ENCODE measurements at regions not wholly inside any gene's neighbourhood (a gene's known extent, or its start where the extent isn't known, plus 50 kb on each side); places are given as distances from the start of the nearest gene placed in this dataset.

GRCh38 chr12:43281563-43281962, 270.4 kb downstream of the ADAMTS20 start:
- ATAC-seq (no peak), DNase-seq (ENCODE audit: low spot score) (no peak)
- no peak overlapping the region for H3K4me3 Mint-ChIP-seq
- H3K9me3 Mint-ChIP-seq = peaks cover 9% of the 10 kb centered on the region
- H3K4me1 Mint-ChIP-seq (ENCODE audit: low read depth in 2 of 2) = no peaks in the 10 kb centered on the region
- no peaks in the 10 kb centered on the region for H3K27me3 Mint-ChIP-seq
- H3K36me3 Mint-ChIP-seq = no peaks in the 10 kb centered on the region
- H3K27ac Mint-ChIP-seq = no peak overlapping the region

- H3K36me3 Mint-ChIP-seq = no peaks in the 10 kb centered on the region
- no peak overlapping the region for H3K4me3 Mint-ChIP-seq
- ATAC-seq (no peak), DNase-seq (ENCODE audit: low spot score) (no peak)
- peaks cover 10% of the 10 kb centered on the region for H3K9me3 Mint-ChIP-seq
- H3K4me1 Mint-ChIP-seq (ENCODE audit: low read depth in 2 of 2) = no peaks in the 10 kb centered on the region
- no peak overlapping the region for H3K27ac Mint-ChIP-seq
- no peaks in the 10 kb centered on the region for H3K27me3 Mint-ChIP-seq
Observed at GRCh38 chr12:43278541-43278832, 273.5 kb downstream of the ADAMTS20 start.

- ATAC-seq = no peak
- no peak overlapping the region for H3K27ac Mint-ChIP-seq
Observed at GRCh38 chr12:43277651-43278540, 274.1 kb downstream of the ADAMTS20 start.

GRCh38 chr12:43273467-43273866, 278.5 kb downstream of the ADAMTS20 start:
- Mint-ChIP-seq H3K4me1 (ENCODE audit: low read depth in 2 of 2) (no peaks in the 10 kb centered on the region), H3K27ac (no peak overlapping the region), H3K4me3 (no peak overlapping the region), H3K36me3 (no peaks in the 10 kb centered on the region), H3K27me3 (no peaks in the 10 kb centered on the region), H3K9me3 (peaks cover 11% of the 10 kb centered on the region)
- DNase-seq (ENCODE audit: low spot score) (no peak), ATAC-seq (no peak)

More at GRCh38 chr12:43277651-43278540, 274.1 kb downstream of the ADAMTS20 start:
- Mint-ChIP-seq H3K27me3 (no peaks in the 10 kb centered on the region), H3K36me3 (no peaks in the 10 kb centered on the region), H3K4me3 (no peak overlapping the region), H3K4me1 (ENCODE audit: low read depth in 2 of 2) (no peaks in the 10 kb centered on the region), H3K9me3 (peaks cover 10% of the 10 kb centered on the region)
- no peak for DNase-seq (ENCODE audit: low spot score)

- ATAC-seq = no peak
Observed at GRCh38 chr12:43271659-43272058, 280.3 kb downstream of the ADAMTS20 start.

GRCh38 chr12:43267818-43268217, 284.2 kb downstream of the ADAMTS20 start:
- Mint-ChIP-seq H3K36me3 (no peaks in the 10 kb centered on the region), H3K4me3 (no peak overlapping the region), H3K27ac (no peak overlapping the region), H3K4me1 (ENCODE audit: low read depth in 2 of 2) (no peaks in the 10 kb centered on the region), H3K27me3 (no peaks in the 10 kb centered on the region), H3K9me3 (peaks cover 8% of the 10 kb centered on the region)
- no peak for DNase-seq (ENCODE audit: low spot score)
- ATAC-seq = no peak

More at GRCh38 chr12:43271659-43272058, 280.3 kb downstream of the ADAMTS20 start:
- Mint-ChIP-seq H3K9me3 (peaks cover 8% of the 10 kb centered on the region), H3K4me1 (ENCODE audit: low read depth in 2 of 2) (no peaks in the 10 kb centered on the region), H3K27ac (no peak overlapping the region), H3K36me3 (no peaks in the 10 kb centered on the region), H3K4me3 (no peak overlapping the region), H3K27me3 (no peaks in the 10 kb centered on the region)
- DNase-seq (ENCODE audit: low spot score) = no peak

- ATAC-seq (no peak), DNase-seq (ENCODE audit: low spot score) (no peak)
- no peaks in the 10 kb centered on the region for H3K36me3 Mint-ChIP-seq
- H3K4me1 Mint-ChIP-seq (ENCODE audit: low read depth in 2 of 2) = no peaks in the 10 kb centered on the region
- H3K27me3 Mint-ChIP-seq = no peaks in the 10 kb centered on the region
- no peak overlapping the region for H3K27ac Mint-ChIP-seq
- no peak overlapping the region for H3K4me3 Mint-ChIP-seq
- peaks cover 12% of the 10 kb centered on the region for H3K9me3 Mint-ChIP-seq
Observed at GRCh38 chr12:43261701-43262100, 290.3 kb downstream of the ADAMTS20 start.

- Mint-ChIP-seq H3K27me3 (no peaks in the 10 kb centered on the region), H3K4me1 (ENCODE audit: low read depth in 2 of 2) (no peaks in the 10 kb centered on the region), H3K4me3 (no peak overlapping the region), H3K36me3 (no peaks in the 10 kb centered on the region), H3K9me3 (peaks cover 12% of the 10 kb centered on the region), H3K27ac (no peak overlapping the region)
- ATAC-seq (no peak), DNase-seq (ENCODE audit: low spot score) (no peak)
Observed at GRCh38 chr12:43255522-43256111, 296.4 kb downstream of the ADAMTS20 start.

- peaks cover 11% of the 10 kb centered on the region for H3K9me3 Mint-ChIP-seq
- no peak overlapping the region for H3K27ac Mint-ChIP-seq
- no peaks in the 10 kb centered on the region for H3K27me3 Mint-ChIP-seq
- no peak overlapping the region for H3K4me3 Mint-ChIP-seq
- no peak for DNase-seq (ENCODE audit: low spot score)
- H3K36me3 Mint-ChIP-seq = no peaks in the 10 kb centered on the region
- H3K4me1 Mint-ChIP-seq (ENCODE audit: low read depth in 2 of 2) = no peaks in the 10 kb centered on the region
- no peak for ATAC-seq
Observed at GRCh38 chr12:43252585-43252984, 299.4 kb downstream of the ADAMTS20 start.

- Mint-ChIP-seq H3K4me1 (ENCODE audit: low read depth in 2 of 2) (no peaks in the 10 kb centered on the region), H3K27me3 (no peaks in the 10 kb centered on the region), H3K36me3 (no peaks in the 10 kb centered on the region), H3K27ac (no peak overlapping the region), H3K4me3 (no peak overlapping the region), H3K9me3 (peaks cover 7% of the 10 kb centered on the region)
- no peak for ATAC-seq
- no peak for DNase-seq (ENCODE audit: low spot score)
Observed at GRCh38 chr12:43245947-43246346, 306.1 kb downstream of the ADAMTS20 start.

- Mint-ChIP-seq H3K27me3 (no peaks in the 10 kb centered on the region), H3K27ac (no peak overlapping the region), H3K4me3 (no peak overlapping the region), H3K4me1 (ENCODE audit: low read depth in 2 of 2) (no peaks in the 10 kb centered on the region), H3K9me3 (peaks cover 11% of the 10 kb centered on the region), H3K36me3 (no peaks in the 10 kb centered on the region)
- ATAC-seq (no peak), DNase-seq (ENCODE audit: low spot score) (no peak)
Observed at GRCh38 chr12:43241986-43242385, 310.0 kb downstream of the ADAMTS20 start.

GRCh38 chr12:43238281-43238680, 313.7 kb downstream of the ADAMTS20 start:
- Mint-ChIP-seq H3K4me3 (no peak overlapping the region), H3K9me3 (peaks cover 7% of the 10 kb centered on the region), H3K4me1 (ENCODE audit: low read depth in 2 of 2) (no peaks in the 10 kb centered on the region)

GRCh38 chr12:43237238-43237879, 314.6 kb downstream of the ADAMTS20 start:
- H3K36me3 Mint-ChIP-seq = no peaks in the 10 kb centered on the region
- no peak for DNase-seq (ENCODE audit: low spot score)
- no peaks in the 10 kb centered on the region for H3K27me3 Mint-ChIP-seq
- no peak overlapping the region for H3K27ac Mint-ChIP-seq
- peaks cover 7% of the 10 kb centered on the region for H3K9me3 Mint-ChIP-seq
- ATAC-seq = no peak
- no peaks in the 10 kb centered on the region for H3K4me1 Mint-ChIP-seq (ENCODE audit: low read depth in 2 of 2)
- H3K4me3 Mint-ChIP-seq = no peak overlapping the region

More at GRCh38 chr12:43238281-43238680, 313.7 kb downstream of the ADAMTS20 start:
- no peaks in the 10 kb centered on the region for H3K36me3 Mint-ChIP-seq
- ATAC-seq (no peak), DNase-seq (ENCODE audit: low spot score) (no peak)
- H3K27me3 Mint-ChIP-seq = no peaks in the 10 kb centered on the region
- no peak overlapping the region for H3K27ac Mint-ChIP-seq

GRCh38 chr12:43235721-43236120, 316.3 kb downstream of the ADAMTS20 start:
- ATAC-seq (no peak), DNase-seq (ENCODE audit: low spot score) (no peak)
- Mint-ChIP-seq H3K27ac (no peak overlapping the region), H3K9me3 (peaks cover 7% of the 10 kb centered on the region), H3K4me3 (no peak overlapping the region), H3K36me3 (no peaks in the 10 kb centered on the region), H3K4me1 (ENCODE audit: low read depth in 2 of 2) (no peaks in the 10 kb centered on the region), H3K27me3 (no peaks in the 10 kb centered on the region)

Measured in natural killer cell treated with Interleukin-12 subunit alpha and Interleukin-12 subunit beta and Interleukin-15 and Interleukin-18, amount 100 ng/mL, for 72 hours (primary cell).